HEK293 (cell line): ENCODE measurements at regions not wholly inside any gene's neighbourhood (a gene's known extent, or its start where the extent isn't known, plus 50 kb on each side); places are given as distances from the start of the nearest gene placed in this dataset.

Experiments used
- CTCF ChIA-PET: fragments of 350-600 bp; formaldehyde crosslinking; extraction: SDS; loops from one replicate; lab custom pipeline; 2021; ENCODE audit warnings: antibody characterized with exemption; lab: Yijun Ruan, JAX
- POLR2A ChIA-PET: fragments of 300-600 bp; formaldehyde crosslinking; extraction: SDS; loops from one replicate; lab custom pipeline; 2020; ENCODE audit warnings: antibody characterized with exemption, inconsistent platforms; lab: Yijun Ruan, JAX
- H3K27ac ChIP-seq: fragments of 200-500 bp; sonication (Bioruptor generic); 2 replicates; pipeline ENCODE4 v1.5.1; 2014; ENCODE audit warnings: low read depth, low read length, control low read depth, inconsistent platforms; ENCODE audit errors: extremely low read depth
- H3K36me3 ChIP-seq, 2 experiments: fragments of 200-500 bp in 1 of 2; sonication (Bioruptor generic) in 1 of 2; 1 replicate in 1 of 2; 2 replicates in 1 of 2; pipeline ENCODE4 v1.5.1; 2014 to 2017; ENCODE audit warnings: inconsistent platforms in 2 of 2, low read length in 2 of 2; ENCODE audit not compliant: control insufficient read depth in 2 of 2, insufficient read depth in 1 of 2
- H3K4me1 ChIP-seq: fragments of 200-500 bp; sonication (Bioruptor generic); 2 replicates; pipeline ENCODE4 v1.5.1; 2014; ENCODE audit warnings: mild to moderate bottlenecking, low read length, inconsistent platforms; ENCODE audit not compliant: control insufficient read depth, insufficient read depth
- H3K4me3 ChIP-seq: 2 replicates; pipeline ENCODE4 v1.5.1; 2011; ENCODE audit warnings: low read depth, mild to moderate bottlenecking, control low read depth, low read length, moderate library complexity
- H3K9me3 ChIP-seq: fragments of 200-500 bp; sonication (Bioruptor generic); 2 replicates; pipeline ENCODE4 v1.5.1; 2014; ENCODE audit warnings: low read depth, low read length, inconsistent platforms; ENCODE audit not compliant: control insufficient read depth, insufficient read depth
- EGR2 ChIP-seq: fragments of 450-650 bp; formaldehyde crosslinking; IDR thresholded peaks from 2 replicates; pipeline ENCODE4 v1.5.1; 2016; ENCODE audit warnings: low read depth, missing biosample characterization, missing genetic modification characterization
- HOXC10 ChIP-seq: sonication (generic); formaldehyde crosslinking; IDR thresholded peaks from 2 replicates; pipeline ENCODE4 v1.8.1; 2023; ENCODE audit warnings: mild to moderate bottlenecking, missing genetic modification reagents
- KLF10 ChIP-seq: fragments of 450-650 bp; IDR thresholded peaks from 2 replicates; pipeline ENCODE4 v1.5.1; 2018; ENCODE audit warnings: missing biosample characterization, mild to moderate bottlenecking, missing genetic modification characterization
- KLF16 ChIP-seq: fragments of 450-650 bp; formaldehyde crosslinking; IDR thresholded peaks from 2 replicates; pipeline ENCODE4 v1.5.1; 2017; ENCODE audit warnings: missing biosample characterization, missing genetic modification characterization
- KLF9 ChIP-seq: fragments of 450-650 bp; formaldehyde crosslinking; IDR thresholded peaks from 2 replicates; pipeline ENCODE4 v1.5.1; 2016; ENCODE audit warnings: missing biosample characterization, missing genetic modification characterization, low read depth
- PRDM6 ChIP-seq: fragments of 450-650 bp; formaldehyde crosslinking; IDR thresholded peaks from 2 replicates; pipeline ENCODE4 v1.5.1; 2017; ENCODE audit warnings: missing biosample characterization, missing genetic modification characterization
- SCRT2 ChIP-seq: fragments of 450-650 bp; formaldehyde crosslinking; IDR thresholded peaks from 2 replicates; pipeline ENCODE4 v1.5.1; 2016; ENCODE audit warnings: missing biosample characterization, missing genetic modification characterization
- SP2 ChIP-seq: fragments of 450-650 bp; formaldehyde crosslinking; IDR thresholded peaks from 2 replicates; pipeline ENCODE4 v1.5.1; 2016; ENCODE audit warnings: missing biosample characterization, missing genetic modification characterization
- ZBTB17 ChIP-seq: fragments of 450-650 bp; formaldehyde crosslinking; IDR thresholded peaks from 2 replicates; pipeline ENCODE4 v1.5.1; 2016; ENCODE audit warnings: missing biosample characterization, missing genetic modification characterization
- ZBTB48 ChIP-seq: fragments of 450-650 bp; formaldehyde crosslinking; IDR thresholded peaks from 2 replicates; pipeline ENCODE4 v1.5.1; 2016; ENCODE audit warnings: missing biosample characterization, missing genetic modification characterization
- ZEB2 ChIP-seq: fragments of 450-650 bp; formaldehyde crosslinking; IDR thresholded peaks from 2 replicates; pipeline ENCODE4 v1.5.1; 2016; ENCODE audit warnings: missing biosample characterization, missing genetic modification characterization
- ZFP69B ChIP-seq: fragments of 450-650 bp; formaldehyde crosslinking; IDR thresholded peaks from 2 replicates; pipeline ENCODE4 v1.5.1; 2016; ENCODE audit warnings: missing biosample characterization, missing genetic modification characterization
- ZNF121 ChIP-seq: fragments of 450-650 bp; formaldehyde crosslinking; IDR thresholded peaks from 2 replicates; pipeline ENCODE4 v1.5.1; 2016; ENCODE audit warnings: missing biosample characterization, missing genetic modification characterization
- ZNF140 ChIP-seq: fragments of 450-650 bp; formaldehyde crosslinking; IDR thresholded peaks from 2 replicates; pipeline ENCODE4 v1.5.1; 2016; ENCODE audit warnings: missing biosample characterization, missing genetic modification characterization
- ZNF155 ChIP-seq: fragments of 450-650 bp; formaldehyde crosslinking; IDR thresholded peaks from 2 replicates; pipeline ENCODE4 v1.5.1; 2016; ENCODE audit warnings: missing biosample characterization, missing genetic modification characterization
- ZNF223 ChIP-seq: fragments of 450-650 bp; formaldehyde crosslinking; IDR thresholded peaks from 2 replicates; pipeline ENCODE4 v1.5.1; 2016; ENCODE audit warnings: missing biosample characterization, missing genetic modification characterization
- ZNF341 ChIP-seq: fragments of 450-650 bp; formaldehyde crosslinking; IDR thresholded peaks from 2 replicates; pipeline ENCODE4; 2016; ENCODE audit warnings: low read depth, missing biosample characterization, missing genetic modification characterization
- ZNF37A ChIP-seq: fragments of 450-650 bp; IDR thresholded peaks from 2 replicates; pipeline ENCODE4 v1.5.1; 2018; ENCODE audit warnings: missing biosample characterization, missing genetic modification characterization
- ZNF529 ChIP-seq: fragments of 450-650 bp; formaldehyde crosslinking; IDR thresholded peaks from 2 replicates; pipeline ENCODE4 v1.5.1; 2017; ENCODE audit warnings: missing genetic modification characterization, missing biosample characterization; ENCODE audit not compliant: insufficient replicate concordance
- ZNF544 ChIP-seq: fragments of 450-650 bp; formaldehyde crosslinking; IDR thresholded peaks from 2 replicates; pipeline ENCODE4 v1.5.0; 2017; ENCODE audit warnings: missing biosample characterization, missing genetic modification characterization
- ZNF555 ChIP-seq: fragments of 450-650 bp; formaldehyde crosslinking; conservative IDR thresholded peaks from 2 replicates; pipeline ENCODE4 v1.5.1; 2017; ENCODE audit warnings: missing biosample characterization, mild to moderate bottlenecking, missing genetic modification characterization, inconsistent platforms
- ZNF596 ChIP-seq: fragments of 450-650 bp; IDR thresholded peaks from 2 replicates; pipeline ENCODE4 v1.5.0; 2018; ENCODE audit warnings: missing biosample characterization, mild to moderate bottlenecking, missing genetic modification characterization, moderate library complexity
- ZNF600 ChIP-seq: fragments of 450-650 bp; formaldehyde crosslinking; IDR thresholded peaks from 2 replicates; pipeline ENCODE4 v1.5.1; 2016; ENCODE audit warnings: missing biosample characterization, missing genetic modification characterization
- ZNF610 ChIP-seq: fragments of 450-650 bp; formaldehyde crosslinking; IDR thresholded peaks from 2 replicates; pipeline ENCODE4 v1.5.1; 2016; ENCODE audit warnings: missing biosample characterization, missing genetic modification characterization, borderline replicate concordance
- ZNF658 ChIP-seq: fragments of 450-650 bp; formaldehyde crosslinking; IDR thresholded peaks from 2 replicates; pipeline ENCODE4; 2016; ENCODE audit warnings: missing biosample characterization, missing genetic modification characterization
- ZNF792 ChIP-seq: fragments of 450-650 bp; formaldehyde crosslinking; IDR thresholded peaks from 2 replicates; pipeline ENCODE4 v1.5.1; 2016; ENCODE audit warnings: missing biosample characterization, missing genetic modification characterization
- ZNF843 ChIP-seq: fragments of 450-650 bp; formaldehyde crosslinking; IDR thresholded peaks from 2 replicates; pipeline ENCODE4 v1.5.1; 2016; ENCODE audit warnings: missing biosample characterization, missing genetic modification characterization
- ZSCAN16 ChIP-seq: fragments of 450-650 bp; formaldehyde crosslinking; IDR thresholded peaks from 2 replicates; pipeline ENCODE4 v1.5.1; 2016; ENCODE audit warnings: missing biosample characterization, missing genetic modification characterization
- ZXDB ChIP-seq: fragments of 450-650 bp; formaldehyde crosslinking; IDR thresholded peaks from 2 replicates; pipeline ENCODE4 v1.5.1; 2016; ENCODE audit warnings: missing biosample characterization, missing genetic modification characterization

- H3K4me3 ChIP-seq: no peak overlapping the region
- no peak overlapping the region for H3K27ac ChIP-seq
- H3K4me1 ChIP-seq: no peaks in the 10 kb centered on the region
- TF ChIP-seq ZNF792 (tag by site-specific recombination): no peak
- TF ChIP-seq ZNF843 (tag by site-specific recombination): no peak
- TF ChIP-seq KLF9 (tag by site-specific recombination): no peak
- no peak for TF ChIP-seq ZSCAN16 (tag by site-specific recombination)
- no peak for TF ChIP-seq ZNF223
- TF ChIP-seq ZNF658 (tag by site-specific recombination): no peak
- no peak for TF ChIP-seq SP2
- no peak for TF ChIP-seq EGR2 (tag by site-specific recombination)
- TF ChIP-seq ZNF610 (tag by site-specific recombination): no peak
- no peak for TF ChIP-seq HOXC10
- no peak for TF ChIP-seq KLF16 (tag by site-specific recombination)
- TF ChIP-seq ZFP69B (tag by site-specific recombination): no peak
- TF ChIP-seq, all 188 proteins: peak for 0
- ChIA-PET CTCF (no interaction called here), POLR2A (no interaction called here)
- H3K36me3 ChIP-seq: no peaks in the 10 kb centered on the region
- no peaks in the 10 kb centered on the region for H3K9me3 ChIP-seq
Observed at GRCh38 chr14:39566795-39567194, 134.6 kb upstream of the FBXO33 start.

- TF ChIP-seq ZEB2 (tag by site-specific recombination): no peak
- no peak for TF ChIP-seq ZNF600 (tag by site-specific recombination)
- TF ChIP-seq ZNF555: no peak
- TF ChIP-seq ZNF140 (tag by site-specific recombination): no peak
- no peak for TF ChIP-seq SCRT2 (tag by site-specific recombination)
- no peak for TF ChIP-seq ZBTB48 (tag by site-specific recombination)
- no peak for TF ChIP-seq ZNF529 (tag by site-specific recombination)
- no peak for TF ChIP-seq ZNF37A (tag by site-specific recombination)
- no peak for TF ChIP-seq PRDM6
- TF ChIP-seq KLF10 (tag by site-specific recombination): no peak
- no peak for TF ChIP-seq ZXDB (tag by site-specific recombination)
- TF ChIP-seq ZNF341 (tag by site-specific recombination): no peak
- no peak for TF ChIP-seq ZNF544 (tag by site-specific recombination)
- no peak for TF ChIP-seq ZNF596 (tag by site-specific recombination)
- no peak for TF ChIP-seq ZBTB17 (tag by site-specific recombination)
- TF ChIP-seq ZNF121 (tag by site-specific recombination): no peak
- TF ChIP-seq ZNF155: no peak
- TF ChIP-seq, all 188 proteins: peak for 0
- CTCF ChIA-PET: no interaction called here
- no peaks in the 10 kb centered on the region for H3K9me3 ChIP-seq
- no peaks in the 10 kb centered on the region for H3K36me3 ChIP-seq
- H3K27ac ChIP-seq: no peak overlapping the region
- no peak overlapping the region for H3K4me3 ChIP-seq
- H3K4me1 ChIP-seq: no peaks in the 10 kb centered on the region
- POLR2A ChIA-PET: no interaction called here
Observed at GRCh38 chr14:39563361-39563760, 131.1 kb upstream of the FBXO33 start.
